Upper lobe of left lung (tissue), 4 donors: ENCODE measurements at regions not wholly inside any gene's neighbourhood (a gene's known extent, or its start where the extent isn't known, plus 50 kb on each side); places are given as distances from the start of the nearest gene placed in this dataset.

Experiments
- CTCF ChIP-seq, 6 experiments: fragments of 450-650 bp in 4 of 6; fragments of 200-600 bp in 2 of 6; sonication (generic) in 2 of 6; IDR thresholded peaks; one replicate each; pipeline ENCODE4 v1.5.1; 2016 to 2019; ENCODE audit warnings: antibody characterized with exemption in 6 of 6
- EP300 ChIP-seq, 4 donors: sonication (generic); formaldehyde crosslinking; IDR thresholded peaks; one replicate each; pipeline ENCODE4 v1.5.1; 2017; ENCODE audit warnings: antibody characterized with exemption in 4 of 4, control low read depth in 2 of 4
- POLR2A ChIP-seq, 4 donors: fragments of 450-650 bp; IDR thresholded peaks; one replicate each; pipeline ENCODE4 v1.5.1; 2016 to 2017; ENCODE audit warnings: antibody characterized with exemption in 4 of 4, mild to moderate bottlenecking in 2 of 4

- TF ChIP-seq CTCF (IDR thresholded peaks at IDR 0.05) (no peak), EP300 (IDR thresholded peaks at IDR 0.05) (no peak), POLR2A (IDR thresholded peaks at IDR 0.05) (no peak)
These were observed 198.7 kb downstream of the RNF144A start for GRCh38 chr2:7115906-7116305.
